HG03378 (cell line): ENCODE measurements at regions not wholly inside any gene's neighbourhood (a gene's known extent, or its start where the extent isn't known, plus 50 kb on each side); places are given as distances from the start of the nearest gene placed in this dataset.
"Not testable (repeated sequence)": the region's sequence is repeated elsewhere in the genome, so short reads cannot be mapped to it uniquely, and the experiment has no call there.

ENCODE experiments used
- ATAC-seq: cut with Tn5 transposase; IDR thresholded peaks from one replicate; pipeline ENCODE4 v1.9.1; 2021; ENCODE audit warnings: mild to moderate bottlenecking, moderate library complexity; ENCODE audit not compliant: unreplicated experiment

- no peak for ATAC-seq
Measured at GRCh38 chr9:30511666-30512065, 1872.8 kb upstream of the ACO1 start.

- ATAC-seq, result no peak
Measured at GRCh38 chr9:30519166-30519565, 1865.3 kb upstream of the ACO1 start.

- no peak for ATAC-seq
Measured at GRCh38 chr9:30519756-30520155, 1864.7 kb upstream of the ACO1 start.

- ATAC-seq, result no peak
Measured at GRCh38 chr9:30522061-30522460, 1862.4 kb upstream of the ACO1 start.

- ATAC-seq, result no peak
Measured at GRCh38 chr9:30522486-30522885, 1862.0 kb upstream of the ACO1 start.

GRCh38 chr9:30524311-30524710, 1860.1 kb upstream of the ACO1 start:
- no peak for ATAC-seq

GRCh38 chr9:30534455-30534854, 1850.0 kb upstream of the ACO1 start:
- no peak for ATAC-seq

- no peak for ATAC-seq
Measured at GRCh38 chr9:30534896-30535295, 1849.5 kb upstream of the ACO1 start.

GRCh38 chr9:30536494-30536893, 1847.9 kb upstream of the ACO1 start:
- no peak for ATAC-seq

GRCh38 chr9:30539696-30540095, 1844.7 kb upstream of the ACO1 start:
- ATAC-seq, result not testable (repeated sequence)

- ATAC-seq, result no peak
Measured at GRCh38 chr9:30574355-30575151, 1809.9 kb upstream of the ACO1 start.

GRCh38 chr9:30575218-30575617, 1809.2 kb upstream of the ACO1 start:
- no peak for ATAC-seq

- ATAC-seq, result no peak
Measured at GRCh38 chr9:30575691-30576090, 1808.8 kb upstream of the ACO1 start.

- no peak for ATAC-seq
Measured at GRCh38 chr9:30579810-30580209, 1804.6 kb upstream of the ACO1 start.

GRCh38 chr9:30582240-30582639, 1802.2 kb upstream of the ACO1 start:
- no peak for ATAC-seq

GRCh38 chr9:30584559-30584958, 1799.9 kb upstream of the ACO1 start:
- no peak for ATAC-seq

GRCh38 chr9:30591461-30591860, 1793.0 kb upstream of the ACO1 start:
- ATAC-seq, result no peak

GRCh38 chr9:30597608-30598007, 1786.8 kb upstream of the ACO1 start:
- ATAC-seq, result no peak

GRCh38 chr9:30605936-30606335, 1778.5 kb upstream of the ACO1 start:
- ATAC-seq, result no peak

- no peak for ATAC-seq
Measured at GRCh38 chr9:30609713-30610112, 1774.7 kb upstream of the ACO1 start.

- ATAC-seq, result not testable (repeated sequence)
Measured at GRCh38 chr9:30616782-30617181, 1767.7 kb upstream of the ACO1 start.

GRCh38 chr9:30622561-30622960, 1761.9 kb upstream of the ACO1 start:
- ATAC-seq, result no peak
